PC-9 (cell line): ENCODE measurements at regions not wholly inside any gene's neighbourhood (a gene's known extent, or its start where the extent isn't known, plus 50 kb on each side); places are given as distances from the start of the nearest gene placed in this dataset.

Source experiments
- BruUV-seq: library from RNA; stranded (reverse); fragments of 400-500 nt; replicated peaks from 2 replicates; lab custom pipeline; 2021; lab: Mats Ljungman, UMichigan
- CTCF ChIA-PET: fragments of 300-600 bp; sonication (Branson Sonifier 250); formaldehyde crosslinking; loops from one replicate; lab custom pipeline; 2022; ENCODE audit warnings: antibody characterized with exemption; lab: Charles Lee
- POLR2A ChIA-PET: fragments of 300-600 bp; sonication (Branson Sonifier 250); formaldehyde crosslinking; loops from one replicate; lab custom pipeline; 2022; ENCODE audit warnings: antibody characterized with exemption; ENCODE audit not compliant: unreplicated experiment; lab: Charles Lee
- DNase-seq, 2 experiments: peaks; one replicate each; pipeline versions ENCODE4 v3.0.0 to v3.0.0-alpha.2; 2015 to 2022; ENCODE audit warnings: mixed read lengths in 1 of 2
- H2AFZ ChIP-seq: fragments of 200-600 bp; sonication (generic); 2 replicates; pipeline ENCODE4 v1.8.1; 2017; ENCODE audit warnings: antibody characterized with exemption
- H3F3A ChIP-seq: fragments of 200-600 bp; sonication (generic); 2 replicates; pipeline ENCODE4 v1.8.1; 2017; ENCODE audit warnings: antibody characterized with exemption, mild to moderate bottlenecking, low read depth; ENCODE audit not compliant: insufficient read depth
- H3K27ac ChIP-seq: fragments of 200-600 bp; sonication (generic); 2 replicates; pipeline ENCODE4 v1.6.1; 2016; ENCODE audit warnings: mixed run types
- H3K27me3 ChIP-seq: fragments of 200-600 bp; sonication (generic); 2 replicates; pipeline ENCODE4 v1.6.1; 2016; ENCODE audit warnings: low read depth, mixed run types; ENCODE audit not compliant: insufficient read depth
- H3K36me3 ChIP-seq: fragments of 200-600 bp; sonication (generic); 2 replicates; pipeline ENCODE4 v1.6.1; 2016; ENCODE audit warnings: low read depth, mixed run types
- H3K4me1 ChIP-seq: fragments of 200-600 bp; sonication (generic); replicated peaks from 2 replicates; pipeline ENCODE4 v1.6.1; 2016; ENCODE audit warnings: mixed run types; ENCODE audit not compliant: insufficient read depth
- H3K4me2 ChIP-seq: fragments of 200-600 bp; sonication (generic); 2 replicates; pipeline ENCODE4 v1.6.1; 2017; ENCODE audit warnings: mixed run types
- H3K4me3 ChIP-seq: fragments of 200-600 bp; sonication (generic); 2 replicates; pipeline ENCODE4 v1.6.1; 2016; ENCODE audit warnings: mixed run types
- H3K79me2 ChIP-seq: fragments of 200-600 bp; sonication (generic); 2 replicates; pipeline ENCODE4 v1.6.1; 2017; ENCODE audit warnings: low read depth, mixed run types
- H3K9me2 ChIP-seq: fragments of 200-600 bp; sonication (generic); 2 replicates; pipeline ENCODE4 v1.8.1; 2017; ENCODE audit warnings: mild to moderate bottlenecking; ENCODE audit not compliant: insufficient read depth
- H3K9me3 ChIP-seq: fragments of 200-600 bp; sonication (generic); 2 replicates; pipeline ENCODE4 v1.8.1; 2016; ENCODE audit warnings: low read depth; ENCODE audit not compliant: insufficient read depth
- H4K20me1 ChIP-seq: fragments of 200-600 bp; sonication (generic); 2 replicates; pipeline ENCODE4 v1.8.1; 2017; ENCODE audit not compliant: insufficient read depth
- EZH2 ChIP-seq: fragments of 200-600 bp; sonication (generic); IDR thresholded peaks from 2 replicates; pipeline ENCODE4 v1.8.0; 2017; ENCODE audit warnings: antibody characterized with exemption, low read depth
- intact Hi-C: fragments of 100-400 bp; cut with micrococcal nuclease; formaldehyde crosslinking; loops from one replicate; pipeline ENCODE4 v1.10.0; 2022; ENCODE audit not compliant: unreplicated experiment
- TF ChIP-seq, protein P1 (sequence below): fragments of 200-600 bp; sonication (generic); conservative IDR thresholded peaks from 2 replicates; pipeline ENCODE4 v1.6.1; 2017; ENCODE audit warnings: mixed run types, antibody characterized with exemption, mild to moderate bottlenecking, moderate library complexity

DNA sequence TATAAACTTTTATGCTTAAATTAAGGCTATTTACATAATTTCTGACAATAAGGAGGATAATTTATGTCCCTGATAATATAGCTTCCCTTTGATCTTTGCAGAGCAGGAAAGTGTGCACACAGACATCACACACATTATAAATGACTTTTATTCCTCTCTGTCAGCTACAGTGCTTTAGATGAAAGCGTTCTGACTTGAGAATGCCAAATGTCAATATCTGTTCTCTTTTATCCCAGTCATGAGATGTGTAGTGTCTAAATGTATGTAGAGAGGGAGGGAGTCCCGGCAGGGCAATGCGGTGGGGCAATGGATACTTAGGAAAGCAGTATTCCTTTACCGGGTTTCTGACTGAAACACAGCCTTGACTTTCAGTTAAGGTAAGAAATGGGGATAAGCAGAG, 225.4 kb upstream of the CHORDC1 start:
- CTCF ChIA-PET: no interaction called here

DNA sequence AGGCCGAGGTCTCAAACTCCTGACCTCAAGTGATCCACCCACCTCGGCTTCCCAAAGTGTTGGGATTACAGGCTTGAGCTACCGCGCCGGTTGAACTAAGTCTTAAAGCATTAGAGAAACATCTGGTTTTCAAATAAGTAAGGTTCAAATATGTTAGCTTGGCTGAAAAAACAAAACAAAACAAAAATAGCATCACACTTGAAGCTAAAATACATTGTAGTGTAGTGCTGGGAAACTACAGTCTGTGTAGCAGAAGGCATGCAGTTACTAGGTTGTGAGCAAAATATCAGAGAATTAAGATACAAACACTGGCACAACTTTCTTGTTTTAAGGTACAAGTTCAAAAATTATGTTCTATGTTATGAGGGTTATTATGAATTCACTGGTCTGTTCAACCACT, 224.8 kb upstream of the CHORDC1 start:
- Histone ChIP-seq H3K27ac (no peak overlapping the region), H3K4me1 (no peaks in the 10 kb centered on the region), H3K9me3 (no peaks in the 10 kb centered on the region), H3F3A (no peaks in the 10 kb centered on the region), H3K27me3 (no peaks in the 10 kb centered on the region), H3K9me2 (no peaks in the 10 kb centered on the region), H4K20me1 (no peaks in the 10 kb centered on the region), H3K79me2 (no peaks in the 10 kb centered on the region), H2AFZ (no peak overlapping the region), H3K36me3 (no peaks in the 10 kb centered on the region), H3K4me2 (no peak overlapping the region), H3K4me3 (no peak overlapping the region)
- BruUV-seq: no TSS peak
- no peak for TF ChIP-seq EZH2
- TF ChIP-seq, protein P1, sequence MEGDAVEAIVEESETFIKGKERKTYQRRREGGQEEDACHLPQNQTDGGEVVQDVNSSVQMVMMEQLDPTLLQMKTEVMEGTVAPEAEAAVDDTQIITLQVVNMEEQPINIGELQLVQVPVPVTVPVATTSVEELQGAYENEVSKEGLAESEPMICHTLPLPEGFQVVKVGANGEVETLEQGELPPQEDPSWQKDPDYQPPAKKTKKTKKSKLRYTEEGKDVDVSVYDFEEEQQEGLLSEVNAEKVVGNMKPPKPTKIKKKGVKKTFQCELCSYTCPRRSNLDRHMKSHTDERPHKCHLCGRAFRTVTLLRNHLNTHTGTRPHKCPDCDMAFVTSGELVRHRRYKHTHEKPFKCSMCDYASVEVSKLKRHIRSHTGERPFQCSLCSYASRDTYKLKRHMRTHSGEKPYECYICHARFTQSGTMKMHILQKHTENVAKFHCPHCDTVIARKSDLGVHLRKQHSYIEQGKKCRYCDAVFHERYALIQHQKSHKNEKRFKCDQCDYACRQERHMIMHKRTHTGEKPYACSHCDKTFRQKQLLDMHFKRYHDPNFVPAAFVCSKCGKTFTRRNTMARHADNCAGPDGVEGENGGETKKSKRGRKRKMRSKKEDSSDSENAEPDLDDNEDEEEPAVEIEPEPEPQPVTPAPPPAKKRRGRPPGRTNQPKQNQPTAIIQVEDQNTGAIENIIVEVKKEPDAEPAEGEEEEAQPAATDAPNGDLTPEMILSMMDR: no peak
- intact Hi-C loops: no loop called here
- CTCF ChIA-PET: no interaction called here
- POLR2A ChIA-PET: no interaction called here
- DNase-seq: no peak

More for the DNA sequence above, 225.4 kb upstream of the CHORDC1 start:
- no peak for DNase-seq
- H3F3A ChIP-seq: no peaks in the 10 kb centered on the region
- no peak overlapping the region for H3K4me2 ChIP-seq
- intact Hi-C loops: no loop called here
- H3K27me3 ChIP-seq: no peaks in the 10 kb centered on the region
- TF ChIP-seq, protein P1: no peak
- TF ChIP-seq EZH2: no peak
- no peak overlapping the region for H2AFZ ChIP-seq
- no peaks in the 10 kb centered on the region for H3K9me3 ChIP-seq
- H3K4me1 ChIP-seq: no peaks in the 10 kb centered on the region
- no peaks in the 10 kb centered on the region for H3K79me2 ChIP-seq
- POLR2A ChIA-PET: interaction anchor here (0.7 kb wide), 1 partner anchor 22 kb away, joined by 6 read pairs; no protein-coding TSS in a partner anchor
- no peaks in the 10 kb centered on the region for H4K20me1 ChIP-seq
- no peaks in the 10 kb centered on the region for H3K9me2 ChIP-seq
- BruUV-seq: no TSS peak
- no peak overlapping the region for H3K27ac ChIP-seq
- H3K4me3 ChIP-seq: no peak overlapping the region
- no peaks in the 10 kb centered on the region for H3K36me3 ChIP-seq

DNA sequence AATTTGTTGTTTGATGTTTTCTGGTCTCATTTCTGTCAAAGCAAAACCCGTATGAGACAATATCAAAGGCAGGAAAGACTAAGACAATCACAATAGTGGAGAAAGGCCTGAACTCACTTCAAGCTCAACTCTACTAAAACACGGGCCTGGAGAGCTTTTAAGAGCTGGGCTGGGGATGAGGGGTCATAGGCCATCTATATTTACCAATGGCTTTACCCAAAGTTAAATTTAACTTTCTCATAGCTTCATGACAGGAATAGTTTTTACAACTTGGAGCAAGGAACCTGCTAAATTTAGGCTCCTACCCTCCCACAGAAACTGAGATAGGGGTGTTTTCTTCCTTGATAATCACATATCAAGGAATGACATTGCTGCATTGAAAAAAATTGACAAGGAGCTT, 223.4 kb upstream of the CHORDC1 start:
- no TSS peak for BruUV-seq
- DNase-seq: no peak
- Histone ChIP-seq H3K4me1 (no peaks in the 10 kb centered on the region), H3K4me2 (no peak overlapping the region), H3K9me2 (no peaks in the 10 kb centered on the region; the same call in 1 of the 2 replicates), H2AFZ (no peak overlapping the region), H3K27ac (no peak overlapping the region), H3F3A (no peaks in the 10 kb centered on the region), H3K9me3 (no peaks in the 10 kb centered on the region), H3K79me2 (no peaks in the 10 kb centered on the region), H3K4me3 (no peak overlapping the region), H3K27me3 (no peaks in the 10 kb centered on the region), H3K36me3 (no peaks in the 10 kb centered on the region), H4K20me1 (no peaks in the 10 kb centered on the region)
- CTCF ChIA-PET: no interaction called here
- no peak for TF ChIP-seq EZH2
- TF ChIP-seq, protein P1: no peak
- intact Hi-C loops: no loop called here
- POLR2A ChIA-PET: no interaction called here
